GM23248 (cell line): ENCODE measurements at regions not wholly inside any gene's neighbourhood (a gene's known extent, or its start where the extent isn't known, plus 50 kb on each side); places are given as distances from the start of the nearest gene placed in this dataset.

Experiments
- DNase-seq: peaks from one replicate; pipeline ENCODE4 v3.0.0-alpha.2; 2015
- H2AFZ ChIP-seq: fragments of 200-600 bp; sonication (generic); 2 replicates; pipeline ENCODE4 v1.6.1; 2016; ENCODE audit warnings: antibody characterized with exemption
- H3F3A ChIP-seq: fragments of 200-600 bp; sonication (generic); 2 replicates; pipeline ENCODE4 v1.6.1; 2016; ENCODE audit warnings: mild to moderate bottlenecking, antibody characterized with exemption, mixed run types; ENCODE audit not compliant: insufficient read depth
- H3K27ac ChIP-seq: fragments of 200-600 bp; sonication (generic); 2 replicates; pipeline ENCODE4 v1.5.1; 2016; ENCODE audit warnings: mild to moderate bottlenecking
- H3K27me3 ChIP-seq: fragments of 200-600 bp; sonication (generic); replicated peaks from 2 replicates; pipeline ENCODE4 v1.6.1; 2016; ENCODE audit warnings: mild to moderate bottlenecking; ENCODE audit not compliant: insufficient read depth
- H3K36me3 ChIP-seq: fragments of 200-600 bp; sonication (generic); 2 replicates; pipeline ENCODE4 v1.6.1; 2016; ENCODE audit warnings: low read depth, mild to moderate bottlenecking
- H3K4me1 ChIP-seq: fragments of 200-600 bp; sonication (generic); 2 replicates; pipeline ENCODE4 v1.6.1; 2016; ENCODE audit warnings: mild to moderate bottlenecking; ENCODE audit not compliant: insufficient read depth
- H3K4me2 ChIP-seq: fragments of 200-600 bp; sonication (generic); one replicate; pipeline ENCODE4 v1.6.1; 2016; ENCODE audit warnings: mild to moderate bottlenecking; ENCODE audit not compliant: unreplicated experiment
- H3K4me3 ChIP-seq: fragments of 200-600 bp; sonication (generic); 2 replicates; pipeline ENCODE4 v1.5.1; 2016; ENCODE audit warnings: mild to moderate bottlenecking
- H3K79me2 ChIP-seq: fragments of 200-600 bp; sonication (generic); 2 replicates; pipeline ENCODE4 v1.6.1; 2016; ENCODE audit warnings: mild to moderate bottlenecking; ENCODE audit not compliant: insufficient read depth
- H3K9ac ChIP-seq: fragments of 200-600 bp; sonication (generic); 2 replicates; pipeline ENCODE4 v1.6.1; 2016; ENCODE audit warnings: mild to moderate bottlenecking
- H3K9me2 ChIP-seq: fragments of 200-600 bp; sonication (generic); 2 replicates; pipeline ENCODE4 v1.6.1; 2016; ENCODE audit warnings: mixed run types, mild to moderate bottlenecking, moderate library complexity; ENCODE audit not compliant: insufficient read depth
- H3K9me3 ChIP-seq: fragments of 200-600 bp; sonication (generic); one replicate; pipeline ENCODE4 v1.6.1; 2017; ENCODE audit warnings: low read depth
- H4K20me1 ChIP-seq: fragments of 200-600 bp; sonication (generic); 2 replicates; pipeline ENCODE4 v1.6.0; 2016; ENCODE audit not compliant: insufficient read depth
- EZH2 ChIP-seq: fragments of 200-600 bp; sonication (generic); IDR thresholded peaks from 2 replicates; pipeline ENCODE4 v1.6.1; 2018; ENCODE audit warnings: antibody characterized with exemption, mild to moderate bottlenecking; ENCODE audit not compliant: insufficient read depth, poor library complexity, severe bottlenecking
- EZH2phosphoT487 ChIP-seq: fragments of 200-600 bp; sonication (generic); IDR thresholded peaks from 2 replicates; pipeline ENCODE4 v1.6.1; 2018; ENCODE audit warnings: antibody characterized with exemption, moderate library complexity, mild to moderate bottlenecking, low read depth; ENCODE audit not compliant: insufficient read depth
- WGBS, 2 experiments: methylation state at CpG; one replicate each; pipeline ENCODE4 v1.1.6; 2015 to 2017; ENCODE audit warnings: low lambda C conversion rate in 2 of 2, low coverage in 1 of 2; ENCODE audit errors: missing lambda C conversion rate in 2 of 2; 5-methylcytosine and 5-hydroxymethylcytosine counted together
- in situ Hi-C: fragments of 300-500 bp; cut with MboI; formaldehyde crosslinking; loops from 2 replicates; pipeline ENCODE4 v1.15.0; 2020

DNA sequence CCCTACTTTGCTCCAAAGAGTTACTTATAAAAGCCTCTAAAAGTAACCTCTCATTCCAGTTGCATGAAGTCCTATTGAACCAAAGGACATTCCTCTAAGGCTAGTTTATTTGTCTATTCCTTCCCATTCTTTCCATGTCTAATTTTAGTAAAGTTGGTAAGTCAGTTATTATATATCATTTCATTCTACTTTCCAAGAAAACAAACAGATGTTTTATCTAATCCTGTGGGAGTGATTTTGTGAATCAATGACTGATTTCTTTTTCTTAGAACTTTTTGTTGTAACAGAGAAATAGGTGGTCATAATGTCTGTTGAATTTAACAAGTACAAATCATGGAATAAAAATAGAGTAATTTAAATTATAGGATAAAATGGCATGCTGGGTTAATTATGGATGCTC lies 286.3 kb downstream of the FSIP2 start:
- TF ChIP-seq EZH2 (no peak), EZH2phosphoT487 (no peak)
- Histone ChIP-seq H3K4me3 (no peak overlapping the region), H3K36me3 (no peaks in the 10 kb centered on the region), H3K27me3 (no peaks in the 10 kb centered on the region), H3K27ac (no peak overlapping the region), H3K9me3 (no peaks in the 10 kb centered on the region), H3K4me2 (no peak overlapping the region), H3F3A (no peaks in the 10 kb centered on the region), H3K4me1 (no peaks in the 10 kb centered on the region), H4K20me1 (no peaks in the 10 kb centered on the region), H2AFZ (no peak overlapping the region), H3K79me2 (no peaks in the 10 kb centered on the region), H3K9ac (no peak overlapping the region), H3K9me2 (no peaks in the 10 kb centered on the region)
- in situ Hi-C loops = no loop called here
- DNase-seq = no peak

DNA sequence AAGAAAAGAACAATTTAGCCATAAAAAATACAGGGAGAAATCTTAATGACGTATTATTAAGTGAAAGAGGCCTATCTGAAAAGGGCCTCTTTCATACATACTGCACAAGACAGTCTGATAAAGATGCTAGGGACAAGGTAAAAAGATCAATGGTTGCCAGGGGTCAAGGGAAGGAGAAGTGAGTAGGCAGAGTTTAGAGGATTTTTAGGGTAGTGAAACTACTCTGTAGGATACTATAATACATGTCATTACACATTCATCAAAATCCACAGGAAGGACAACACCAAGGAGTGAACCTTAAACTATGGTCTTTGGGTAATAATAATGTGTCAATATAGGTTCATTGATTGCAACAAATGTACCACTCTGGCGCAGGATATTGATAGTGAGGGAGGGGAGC lies 289.3 kb downstream of the FSIP2 start:
- no peak overlapping the region for H3K4me3 ChIP-seq
- no peak for DNase-seq
- no peak overlapping the region for H3K9ac ChIP-seq
- 85 to 91% methylated on average over 2 of the region's 2 CpGs for WGBS, 2 experiments
- H3K79me2 ChIP-seq = no peaks in the 10 kb centered on the region
- no peaks in the 10 kb centered on the region for H3K27me3 ChIP-seq
- H3K27ac ChIP-seq = no peak overlapping the region
- H3F3A ChIP-seq = no peaks in the 10 kb centered on the region
- in situ Hi-C loops = no loop called here
- no peaks in the 10 kb centered on the region for H3K4me1 ChIP-seq
- no peak overlapping the region for H3K4me2 ChIP-seq
- no peaks in the 10 kb centered on the region for H3K9me2 ChIP-seq
- no peaks in the 10 kb centered on the region for H3K9me3 ChIP-seq
- no peaks in the 10 kb centered on the region for H3K36me3 ChIP-seq
- H2AFZ ChIP-seq = no peak overlapping the region
- TF ChIP-seq EZH2 = no peak
- TF ChIP-seq EZH2phosphoT487 = no peak
- H4K20me1 ChIP-seq = no peaks in the 10 kb centered on the region

DNA sequence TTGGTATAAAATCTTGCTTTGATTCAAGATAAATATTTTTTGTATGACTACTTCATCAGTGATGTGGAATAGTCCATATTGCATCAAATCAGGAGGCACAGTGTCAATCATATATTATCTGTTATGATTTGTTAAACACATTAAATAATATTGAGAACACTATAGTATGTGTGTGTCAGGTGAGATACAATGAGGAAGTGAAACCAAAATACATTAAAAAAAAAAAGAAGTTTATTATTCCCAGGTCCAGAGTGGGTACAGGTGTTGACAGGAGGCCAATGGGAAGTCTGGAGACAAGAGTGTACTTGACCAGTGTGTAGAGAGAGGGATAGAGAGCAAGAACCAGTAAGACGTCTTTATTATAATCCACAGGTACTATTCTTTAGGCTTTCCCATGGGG lies 292.6 kb downstream of the FSIP2 start:
- in situ Hi-C loops = no loop called here
- Histone ChIP-seq H3K4me1 (no peaks in the 10 kb centered on the region), H3K9me3 (no peaks in the 10 kb centered on the region), H3K9ac (no peak overlapping the region), H3K36me3 (no peaks in the 10 kb centered on the region), H3K27me3 (no peaks in the 10 kb centered on the region), H2AFZ (no peak overlapping the region), H3K79me2 (no peaks in the 10 kb centered on the region), H3K27ac (no peak overlapping the region), H3K4me2 (no peak overlapping the region), H3F3A (no peaks in the 10 kb centered on the region), H4K20me1 (no peaks in the 10 kb centered on the region), H3K4me3 (no peak overlapping the region), H3K9me2 (no peaks in the 10 kb centered on the region)
- WGBS, 2 experiments = 56 to 62% methylated on average over 1 of the region's 1 CpG
- TF ChIP-seq EZH2 (no peak), EZH2phosphoT487 (no peak)
- no peak for DNase-seq

DNA sequence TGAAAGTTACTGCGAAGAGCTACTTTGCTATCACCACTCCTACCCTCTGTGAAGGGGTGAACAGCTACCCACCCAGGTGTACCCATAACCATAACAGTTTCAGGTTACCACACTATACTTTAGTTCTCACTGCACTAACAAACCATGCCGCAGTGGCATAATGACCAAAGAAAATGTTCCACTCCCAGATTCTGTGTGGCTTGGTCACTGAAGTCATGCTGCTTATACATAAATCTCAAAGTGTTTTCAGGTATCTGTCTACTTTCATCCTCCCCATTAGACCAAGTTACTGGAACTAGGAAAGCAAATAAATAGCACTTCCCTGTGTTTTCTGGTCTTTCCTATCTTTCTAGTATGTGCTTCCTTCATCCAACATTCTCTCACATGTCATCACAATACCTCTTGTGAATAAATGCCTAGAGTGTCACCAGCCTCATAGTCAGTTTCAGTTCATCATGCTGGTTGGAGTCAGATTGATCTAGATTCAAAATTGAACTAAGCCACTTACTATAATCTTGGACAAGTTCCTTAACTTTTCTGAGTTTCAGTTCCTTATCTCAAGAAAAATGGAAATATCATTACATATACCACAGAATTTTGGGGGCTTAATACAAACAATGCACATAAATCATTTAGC lies 293.6 kb downstream of the FSIP2 start:
- no peak overlapping the region for H3K4me2 ChIP-seq
- no peaks in the 10 kb centered on the region for H4K20me1 ChIP-seq
- no peaks in the 10 kb centered on the region for H3K27me3 ChIP-seq
- H3K4me1 ChIP-seq = no peaks in the 10 kb centered on the region
- H3K9ac ChIP-seq = no peak overlapping the region
- 95 to 98% methylated on average over 2 of the region's 2 CpGs for WGBS, 2 experiments
- no peak for DNase-seq
- TF ChIP-seq EZH2 (no peak), EZH2phosphoT487 (no peak)
- H3F3A ChIP-seq = no peaks in the 10 kb centered on the region
- H3K79me2 ChIP-seq = no peaks in the 10 kb centered on the region
- H2AFZ ChIP-seq = no peak overlapping the region
- H3K27ac ChIP-seq = no peak overlapping the region
- no peak overlapping the region for H3K4me3 ChIP-seq
- no peaks in the 10 kb centered on the region for H3K9me3 ChIP-seq
- no peaks in the 10 kb centered on the region for H3K9me2 ChIP-seq
- H3K36me3 ChIP-seq = no peaks in the 10 kb centered on the region
- in situ Hi-C loops = no loop called here

DNA sequence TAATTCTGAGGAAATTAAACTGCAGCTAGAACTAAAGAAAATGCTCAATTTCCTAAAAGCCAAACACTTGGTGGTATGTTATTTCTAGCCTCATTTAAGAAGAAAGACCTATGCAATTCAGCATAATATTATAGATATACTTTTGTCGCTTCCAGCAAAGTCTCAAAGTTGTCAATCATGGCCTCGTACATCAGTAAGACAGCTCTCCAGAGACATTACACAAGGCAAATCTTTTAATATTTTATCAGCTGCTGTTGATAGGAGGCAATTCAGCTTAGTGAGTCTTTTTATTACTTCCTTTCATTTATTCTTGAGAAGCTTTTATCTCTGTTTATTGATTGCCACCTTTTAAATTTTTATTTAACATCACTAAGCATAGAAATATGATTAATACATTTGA lies 294.3 kb downstream of the FSIP2 start:
- no peaks in the 10 kb centered on the region for H3K36me3 ChIP-seq
- TF ChIP-seq EZH2phosphoT487 (no peak), EZH2 (no peak)
- H3K27me3 ChIP-seq = no peaks in the 10 kb centered on the region
- H3F3A ChIP-seq = no peaks in the 10 kb centered on the region
- H3K4me3 ChIP-seq = no peak overlapping the region
- H3K79me2 ChIP-seq = no peaks in the 10 kb centered on the region
- no peak overlapping the region for H3K27ac ChIP-seq
- no peak overlapping the region for H3K4me2 ChIP-seq
- no peak for DNase-seq
- H3K9me2 ChIP-seq = no peaks in the 10 kb centered on the region
- no peaks in the 10 kb centered on the region for H4K20me1 ChIP-seq
- H2AFZ ChIP-seq = no peak overlapping the region
- H3K9me3 ChIP-seq = no peaks in the 10 kb centered on the region
- H3K4me1 ChIP-seq = no peaks in the 10 kb centered on the region
- H3K9ac ChIP-seq = no peak overlapping the region
- 83 to 88% methylated on average over 2 of the region's 2 CpGs for WGBS, 2 experiments
- in situ Hi-C loops = no loop called here
